SIG-M5 (cell line): ENCODE measurements at regions not wholly inside any gene's neighbourhood (a gene's known extent, or its start where the extent isn't known, plus 50 kb on each side); places are given as distances from the start of the nearest gene placed in this dataset.

ENCODE experiments used
- DNase-seq: peaks from one replicate; lab custom pipeline; 2025; lab: John Stamatoyannopoulos, UW

GRCh38 chr16:85390511-85391174 is 222.5 kb upstream of the GSE1 start:
- no peak for DNase-seq

GRCh38 chr16:85391175-85391707 is 221.9 kb upstream of the GSE1 start:
- no peak for DNase-seq

- DNase-seq: no peak
These were observed 221.1 kb upstream of the GSE1 start for GRCh38 chr16:85391769-85392583.

- DNase-seq: no peak
These were observed 220.1 kb upstream of the GSE1 start for GRCh38 chr16:85392756-85393673.

- no peak for DNase-seq
These were observed 219.3 kb upstream of the GSE1 start for GRCh38 chr16:85393674-85394451.

GRCh38 chr16:85394456-85395206 is 218.5 kb upstream of the GSE1 start:
- DNase-seq: no peak

GRCh38 chr16:85395207-85395912 is 217.8 kb upstream of the GSE1 start:
- no peak for DNase-seq

- no peak for DNase-seq
These were observed 216.9 kb upstream of the GSE1 start for GRCh38 chr16:85395913-85396878.

- no peak for DNase-seq
These were observed 215.9 kb upstream of the GSE1 start for GRCh38 chr16:85396879-85397871.

- DNase-seq: no peak
These were observed 215.1 kb upstream of the GSE1 start for GRCh38 chr16:85398050-85398451.

- no peak for DNase-seq
These were observed 214.2 kb upstream of the GSE1 start for GRCh38 chr16:85398688-85399582.

- DNase-seq: no peak
These were observed 213.4 kb upstream of the GSE1 start for GRCh38 chr16:85399583-85400284.

- no peak for DNase-seq
These were observed 212.6 kb upstream of the GSE1 start for GRCh38 chr16:85400305-85401205.

GRCh38 chr16:85401370-85401916 is 211.7 kb upstream of the GSE1 start:
- no peak for DNase-seq
